ENCODE measurements at regions not wholly inside any gene's neighbourhood (a gene's known extent, or its start where the extent isn't known, plus 50 kb on each side); places are given as distances from the start of the nearest gene placed in this dataset.

GRCh38 chrX:44767308-44767707 is 76.5 kb upstream of the DUSP21 start (continued):
- TF ChIP-seq ZNF609 (CRISPR knock-in tag; IDR thresholded peaks at IDR 0.05; ENCODE audit: borderline replicate concordance) (no peak), SCMH1 (CRISPR knock-in tag; IDR thresholded peaks at IDR 0.05; ENCODE audit: borderline replicate concordance) (no peak), ARID3A (IDR thresholded peaks at IDR 0.05; ENCODE audit: low read depth, low read length) (no peak), FOXO4 (CRISPR knock-in tag; conservative IDR thresholded peaks at IDR 0.05) (no peak), ELF1 (CRISPR knock-in tag; IDR thresholded peaks at IDR 0.05) (no peak), THYN1 (CRISPR knock-in tag; IDR thresholded peaks at IDR 0.05; ENCODE audit: borderline replicate concordance, low read depth) (no peak), PBX3 (CRISPR knock-in tag; IDR thresholded peaks at IDR 0.05; ENCODE audit: borderline replicate concordance) (no peak), ZNF841 (CRISPR knock-in tag; IDR thresholded peaks at IDR 0.05; ENCODE audit: borderline replicate concordance) (no peak), ZSCAN21 (CRISPR knock-in tag; IDR thresholded peaks at IDR 0.05; ENCODE audit: borderline replicate concordance) (no peak)

All from HepG2 (cell line).